T-cell (primary cell): ENCODE measurements at regions not wholly inside any gene's neighbourhood (a gene's known extent, or its start where the extent isn't known, plus 50 kb on each side); places are given as distances from the start of the nearest gene placed in this dataset.

Experiments used
- ATAC-seq, 4 experiments: fragments of 200-7000 bp in 3 of 4; fragments of 150-1000 bp in 1 of 4; cut with Tn5 transposase; replicated peaks in 1 of 4; 1 replicate in 3 of 4; 2 replicates in 1 of 4; pipeline ENCODE4 v1.10.0; 2021; ENCODE audit warnings: moderate library complexity in 3 of 4, mild to moderate bottlenecking in 2 of 4, moderate number of reproducible peaks in 1 of 4
- CTCF ChIA-PET, 2 donors: fragments of 300-600 bp; sonication (Branson Sonifier 250); formaldehyde crosslinking; loops; one replicate each; lab custom pipeline; 2022; ENCODE audit warnings: antibody characterized with exemption in 2 of 2; lab: Charles Lee
- POLR2A ChIA-PET, 2 donors: fragments of 300-600 bp; sonication (Branson Sonifier 250); formaldehyde crosslinking; loops; one replicate each; lab custom pipeline; 2022; ENCODE audit warnings: antibody characterized with exemption in 2 of 2; lab: Charles Lee
- DNase-seq, 35 experiments: peaks; one replicate each; pipeline versions ENCODE4 v3.0.0 to v3.0.0-alpha.2; 2013 to 2023
- H3K27ac ChIP-seq: one replicate; pipeline ENCODE4 v1.5.1; 2013; ENCODE audit warnings: low read length
- H3K27me3 ChIP-seq, 2 experiments: replicated peaks in 1 of 2; 1 replicate in 1 of 2; 2 replicates in 1 of 2; pipeline versions ENCODE4 v1.6.1 to v1.7.0; 2013; ENCODE audit warnings: low read length in 1 of 2, mixed read lengths in 1 of 2; ENCODE audit not compliant: control insufficient read depth in 2 of 2, insufficient read depth in 2 of 2; ENCODE audit errors: extremely low read depth in 1 of 2
- H3K36me3 ChIP-seq, 2 donors: 1 replicate in 1 of 2; 2 replicates in 1 of 2; pipeline versions ENCODE4 v1.6.1 to v1.7.0; 2013; ENCODE audit warnings: low read length in 1 of 2; ENCODE audit not compliant: control insufficient read depth in 2 of 2, insufficient read depth in 1 of 2; ENCODE audit errors: extremely low read depth in 1 of 2
- H3K4me1 ChIP-seq, 2 experiments: 1 replicate in 1 of 2; 2 replicates in 1 of 2; pipeline versions ENCODE4 v1.6.1 to v1.7.0; 2013; ENCODE audit warnings: low read length in 2 of 2, mixed read lengths in 1 of 2; ENCODE audit not compliant: insufficient read depth in 2 of 2, control insufficient read depth in 1 of 2; ENCODE audit errors: extremely low read depth in 1 of 2
- H3K4me3 ChIP-seq, 2 donors: 1 replicate in 1 of 2; 2 replicates in 1 of 2; pipeline versions ENCODE4 v1.5.1 to v1.7.0; 2013; ENCODE audit warnings: mild to moderate bottlenecking in 2 of 2, low read length in 1 of 2, moderate library complexity in 1 of 2; ENCODE audit not compliant: control insufficient read depth in 1 of 2; ENCODE audit errors: extremely low read depth in 1 of 2
- H3K9me3 ChIP-seq: 2 replicates; pipeline ENCODE4 v1.7.0; 2013
- H3K27ac Mint-ChIP-seq, 2 donors: one replicate each; pipeline ENCODE4 v1.8.0; 2020 to 2021; ENCODE audit warnings: mild to moderate bottlenecking in 2 of 2, mixed read lengths in 2 of 2
- H3K27me3 Mint-ChIP-seq, 2 donors: one replicate each; pipeline ENCODE4 v1.8.0; 2021 to 2022; ENCODE audit warnings: mixed read lengths in 2 of 2
- H3K36me3 Mint-ChIP-seq: one replicate; pipeline ENCODE4 v1.8.0; 2021; ENCODE audit warnings: mixed read lengths
- H3K4me1 Mint-ChIP-seq, 3 donors: one replicate each; pipeline ENCODE4 v1.8.0; 2020 to 2022; ENCODE audit warnings: mixed read lengths in 3 of 3, mild to moderate bottlenecking in 1 of 3
- H3K4me3 Mint-ChIP-seq, 3 donors: one replicate each; pipeline ENCODE4 v1.8.0; 2020 to 2022; ENCODE audit warnings: mild to moderate bottlenecking in 3 of 3, mixed read lengths in 3 of 3, moderate library complexity in 3 of 3
- H3K9me3 Mint-ChIP-seq, 3 donors: one replicate each; pipeline ENCODE4 v1.8.0; 2020 to 2022; ENCODE audit warnings: mixed read lengths in 3 of 3
- WGBS: methylation state at CpG from one replicate; pipeline ENCODE4 v1.1.5; 2013; ENCODE audit warnings: missing lambda C conversion rate; ENCODE audit not compliant: insufficient coverage; 5-methylcytosine and 5-hydroxymethylcytosine counted together

DNA sequence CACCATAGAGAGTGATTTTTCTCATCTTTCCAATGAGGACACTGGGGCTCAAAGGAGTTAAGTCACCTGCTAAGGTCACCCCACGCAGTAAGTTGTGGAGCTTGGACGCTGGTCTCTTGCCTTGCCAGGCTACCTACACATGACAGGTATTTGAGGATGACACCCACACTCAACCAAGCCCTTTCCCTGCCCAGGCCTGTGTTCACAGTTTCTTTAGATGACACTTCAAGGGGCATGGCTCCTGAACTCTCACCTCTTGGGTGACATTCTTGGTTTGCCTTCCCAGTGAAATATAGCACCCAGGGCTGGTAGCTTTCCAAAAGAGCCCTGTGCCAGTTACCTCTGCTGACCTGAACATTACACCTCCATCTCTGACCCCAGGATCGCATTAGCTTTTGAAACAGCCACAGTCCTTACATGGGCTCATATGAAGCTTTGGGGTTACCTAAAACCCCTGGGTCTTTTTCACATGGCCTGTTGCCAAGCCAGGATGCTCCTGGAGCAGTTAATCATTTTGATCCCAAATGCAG is 148.0 kb downstream of the RPLP1 start:
- H3K4me1 Mint-ChIP-seq: peaks cover 0 to 3% (median 0%) of the 10 kb centered on the region in 3 donors
- ChIA-PET POLR2A (no interaction called here), CTCF (interaction anchor here in 1 of 2 donors (0.5 kb wide), 1 partner anchor 24 kb away, joined by 3 read pairs; no protein-coding TSS in a partner anchor)
- no peak for ATAC-seq
- H3K36me3 ChIP-seq: no peaks in the 10 kb centered on the region
- H3K4me3 ChIP-seq: no peak overlapping the region
- H3K9me3 ChIP-seq: no peaks in the 10 kb centered on the region
- H3K9me3 Mint-ChIP-seq: no peaks in the 10 kb centered on the region
- no peak overlapping the region for H3K4me3 Mint-ChIP-seq
- DNase-seq: no peak
- H3K27ac Mint-ChIP-seq: no peak overlapping the region
- H3K4me1 ChIP-seq: peaks cover 0 to 2% of the 10 kb centered on the region in 2 experiments
- H3K27ac ChIP-seq: no peak overlapping the region
- 90% methylated on average over 3 of the region's 3 CpGs for WGBS
- peaks cover 0 to 12% of the 10 kb centered on the region in 2 experiments for H3K27me3 ChIP-seq
- H3K36me3 Mint-ChIP-seq: no peaks in the 10 kb centered on the region
- peaks cover 17 to 20% of the 10 kb centered on the region in 2 donors for H3K27me3 Mint-ChIP-seq

DNA sequence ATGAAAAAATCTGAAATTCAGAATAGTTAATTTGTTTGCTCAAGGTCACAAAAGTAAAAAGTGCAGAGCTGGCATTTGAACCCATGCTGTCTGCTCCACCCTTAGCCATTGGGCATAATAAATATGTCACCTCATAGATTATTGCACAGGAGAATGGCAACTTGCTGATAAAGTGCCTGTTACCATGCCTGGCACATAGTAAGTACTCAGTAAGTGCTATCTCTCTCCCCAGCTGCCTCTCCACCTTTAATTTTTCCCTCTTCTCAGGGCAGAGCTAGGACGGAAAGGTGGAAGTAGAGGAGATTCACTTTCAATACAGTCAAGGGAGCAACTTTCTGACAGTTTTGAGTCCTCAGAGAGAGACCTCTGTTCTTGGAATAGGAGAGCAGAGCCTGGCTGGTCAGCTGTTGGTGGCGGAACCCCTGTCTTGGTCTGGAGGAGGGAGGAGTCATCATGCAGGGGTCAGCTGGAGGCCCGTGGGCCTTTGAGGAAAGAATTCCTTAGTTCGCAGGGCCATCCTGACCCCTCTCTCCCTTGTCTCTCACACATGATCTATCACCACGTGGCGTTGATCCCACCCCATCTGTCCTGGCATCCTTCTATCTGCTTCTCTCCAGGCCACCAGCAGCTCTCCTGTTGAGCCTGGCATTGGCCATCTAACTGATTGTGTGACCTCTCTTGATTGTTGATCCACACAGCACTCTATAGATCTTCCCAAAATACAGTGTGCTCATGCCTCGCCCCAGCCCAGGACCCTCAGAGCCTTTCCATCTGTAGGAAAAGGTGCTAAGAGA is 149.3 kb downstream of the RPLP1 start:
- ChIA-PET POLR2A (no interaction called here), CTCF (no interaction called here)
- Histone ChIP-seq H3K27me3 (peaks cover 0 to 4% of the 10 kb centered on the region in 2 experiments), H3K9me3 (no peaks in the 10 kb centered on the region), H3K4me1 (no peaks in the 10 kb centered on the region), H3K4me3 (no peak overlapping the region), H3K27ac (no peak overlapping the region), H3K36me3 (no peaks in the 10 kb centered on the region)
- Mint-ChIP-seq H3K4me3 (no peak overlapping the region), H3K9me3 (no peaks in the 10 kb centered on the region), H3K27me3 (peaks cover 12 to 20% of the 10 kb centered on the region in 2 donors), H3K27ac (no peak overlapping the region), H3K4me1 (peaks cover 5 to 10% (median 7%) of the 10 kb centered on the region in 3 donors), H3K36me3 (no peaks in the 10 kb centered on the region)
- DNase-seq (no peak), ATAC-seq (no peak)
- 96% methylated on average over 4 of the region's 7 CpGs for WGBS

DNA sequence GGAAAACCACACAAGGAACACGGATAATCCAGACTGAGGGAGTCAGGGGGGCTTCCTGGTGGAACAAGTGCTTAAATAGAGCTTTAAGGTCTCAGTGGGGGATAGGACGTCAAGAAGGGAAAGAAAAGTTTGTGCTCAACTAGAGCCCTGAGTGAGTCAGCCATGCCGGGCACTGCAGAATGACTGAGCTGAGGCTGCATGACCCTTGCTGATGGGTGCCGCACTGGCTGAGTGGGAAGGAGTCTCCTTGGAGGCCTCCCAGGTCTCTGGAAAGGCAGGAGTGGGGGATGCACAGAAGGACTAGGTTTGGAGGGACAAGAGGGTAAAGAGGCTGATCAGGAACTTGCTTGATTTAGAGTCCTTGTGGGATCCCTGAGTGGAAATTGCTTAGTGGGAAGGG is 150.3 kb downstream of the RPLP1 start:
- no peaks in the 10 kb centered on the region for H3K4me1 ChIP-seq
- H3K36me3 ChIP-seq: no peaks in the 10 kb centered on the region
- Mint-ChIP-seq H3K27ac (no peak overlapping the region), H3K27me3 (peaks cover 12 to 16% of the 10 kb centered on the region in 2 donors), H3K4me3 (no peak overlapping the region), H3K9me3 (no peaks in the 10 kb centered on the region), H3K36me3 (no peaks in the 10 kb centered on the region), H3K4me1 (peaks cover 5 to 10% (median 7%) of the 10 kb centered on the region in 3 donors)
- DNase-seq: no peak
- no peak for ATAC-seq
- WGBS: 80% methylated on average over 4 of the region's 4 CpGs
- H3K27ac ChIP-seq: no peak overlapping the region
- H3K4me3 ChIP-seq: no peak overlapping the region
- CTCF ChIA-PET: no interaction called here
- no peaks in the 10 kb centered on the region for H3K27me3 ChIP-seq
- POLR2A ChIA-PET: no interaction called here
- no peaks in the 10 kb centered on the region for H3K9me3 ChIP-seq

DNA sequence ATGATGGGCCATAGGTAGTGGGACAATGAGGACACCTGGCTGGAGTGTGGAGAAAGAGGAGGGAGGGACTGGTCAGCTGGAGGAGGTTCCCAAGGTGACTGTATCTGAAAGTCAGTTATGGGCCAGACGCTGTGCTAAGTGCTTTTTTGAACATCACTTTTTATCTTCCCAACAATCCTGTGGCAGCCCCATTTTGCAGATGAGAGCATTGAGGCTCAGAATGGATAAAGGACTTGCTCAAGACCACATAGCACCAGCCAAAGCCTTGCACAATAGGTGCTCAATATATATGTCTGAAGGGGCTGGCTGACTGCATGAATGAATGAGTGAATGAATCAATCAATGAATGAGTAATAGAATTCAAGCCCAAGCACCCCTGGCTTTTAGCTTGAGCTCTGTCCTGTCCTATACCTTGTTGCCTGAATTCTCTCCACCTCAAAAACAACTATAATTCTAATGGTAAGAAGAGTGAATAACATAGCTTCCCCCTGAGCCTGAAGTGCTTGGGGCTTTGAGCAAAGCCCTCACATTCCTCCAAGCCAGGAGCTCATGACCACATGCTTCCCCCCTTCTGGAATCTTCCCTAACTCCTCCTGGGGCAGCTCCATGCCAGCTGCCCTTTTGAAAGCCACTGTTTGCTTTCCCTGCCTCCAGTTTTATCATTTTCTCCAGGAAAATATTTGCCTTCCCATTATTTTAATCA is 150.9 kb downstream of the RPLP1 start:
- H3K27me3 Mint-ChIP-seq: peaks cover 9 to 13% of the 10 kb centered on the region in 2 donors
- H3K36me3 Mint-ChIP-seq: no peaks in the 10 kb centered on the region
- H3K4me1 Mint-ChIP-seq: peaks cover 5 to 10% (median 7%) of the 10 kb centered on the region in 3 donors
- no peak for ATAC-seq
- no peak for DNase-seq
- Histone ChIP-seq H3K27ac (no peak overlapping the region), H3K9me3 (no peaks in the 10 kb centered on the region), H3K4me1 (no peaks in the 10 kb centered on the region), H3K36me3 (no peaks in the 10 kb centered on the region), H3K4me3 (no peak overlapping the region), H3K27me3 (no peaks in the 10 kb centered on the region)
- ChIA-PET POLR2A (no interaction called here), CTCF (no interaction called here)
- no CpG with 5 or more reads among the region's 1 CpG for WGBS
- no peak overlapping the region for H3K27ac Mint-ChIP-seq
- no peak overlapping the region for H3K4me3 Mint-ChIP-seq
- H3K9me3 Mint-ChIP-seq: no peaks in the 10 kb centered on the region

DNA sequence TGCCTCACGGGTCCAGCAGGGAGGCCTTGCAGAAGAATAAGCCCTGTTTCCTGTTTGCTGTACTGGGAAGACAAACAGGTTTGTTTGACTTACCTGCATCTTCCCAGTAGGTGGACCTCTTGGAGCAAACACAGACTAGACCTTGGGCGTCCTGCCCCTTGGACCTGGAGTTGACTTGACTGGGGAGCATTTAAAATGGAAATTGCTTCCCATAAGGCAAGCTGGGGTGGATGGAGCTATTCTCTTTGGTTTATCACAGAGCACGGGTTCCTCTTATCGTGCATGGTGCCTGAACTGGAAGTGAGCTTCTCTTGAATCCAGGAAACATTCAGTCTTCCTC is 151.4 kb downstream of the RPLP1 start:
- H3K9me3 Mint-ChIP-seq: no peaks in the 10 kb centered on the region
- H3K4me3 Mint-ChIP-seq: no peak overlapping the region
- H3K27me3 ChIP-seq: no peaks in the 10 kb centered on the region
- ChIA-PET POLR2A (no interaction called here), CTCF (no interaction called here)
- WGBS: 69% methylated on average over 2 of the region's 4 CpGs
- peaks cover 5 to 10% (median 7%) of the 10 kb centered on the region in 3 donors for H3K4me1 Mint-ChIP-seq
- no peak overlapping the region for H3K27ac Mint-ChIP-seq
- no peak overlapping the region for H3K4me3 ChIP-seq
- no peaks in the 10 kb centered on the region for H3K36me3 ChIP-seq
- H3K4me1 ChIP-seq: no peaks in the 10 kb centered on the region
- peaks cover 8 to 9% of the 10 kb centered on the region in 2 donors for H3K27me3 Mint-ChIP-seq
- H3K36me3 Mint-ChIP-seq: no peaks in the 10 kb centered on the region
- no peaks in the 10 kb centered on the region for H3K9me3 ChIP-seq
- no peak overlapping the region for H3K27ac ChIP-seq
- ATAC-seq (no peak), DNase-seq (no peak)

DNA sequence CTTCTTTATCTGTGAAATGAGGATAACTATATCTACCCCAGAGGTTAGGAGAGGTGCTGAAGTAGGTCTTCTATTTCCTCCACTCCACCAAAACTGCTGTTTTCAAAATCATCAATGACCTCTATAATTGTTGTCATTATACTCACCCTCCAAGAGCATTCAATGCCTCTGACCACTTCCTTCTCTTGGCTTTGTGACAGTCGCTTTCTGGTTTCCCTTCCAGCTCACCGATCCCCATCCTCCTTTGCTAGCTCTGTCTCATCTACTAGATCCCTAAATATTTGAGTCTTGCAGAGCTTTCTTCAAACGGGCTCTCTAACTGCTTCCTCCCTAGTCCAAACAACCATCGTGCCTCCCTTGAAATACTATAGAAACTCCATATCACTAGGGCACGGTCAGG is 153.5 kb downstream of the RPLP1 start:
- Histone ChIP-seq H3K27me3 (no peaks in the 10 kb centered on the region), H3K36me3 (no peaks in the 10 kb centered on the region), H3K27ac (no peak overlapping the region), H3K4me3 (no peak overlapping the region), H3K4me1 (no peaks in the 10 kb centered on the region), H3K9me3 (no peaks in the 10 kb centered on the region)
- Mint-ChIP-seq H3K9me3 (no peaks in the 10 kb centered on the region), H3K27me3 (peaks cover 0 to 4% of the 10 kb centered on the region in 2 donors), H3K36me3 (no peaks in the 10 kb centered on the region), H3K4me1 (peaks cover 5 to 10% (median 7%) of the 10 kb centered on the region in 3 donors), H3K4me3 (no peak overlapping the region), H3K27ac (no peak overlapping the region)
- ChIA-PET POLR2A (no interaction called here), CTCF (no interaction called here)
- WGBS: 41% methylated on average over 5 of the region's 5 CpGs
- DNase-seq (no peak), ATAC-seq (no peak)
